ENCODE measurements at regions not wholly inside any gene's neighbourhood (a gene's known extent, or its start where the extent isn't known, plus 50 kb on each side); places are given as distances from the start of the nearest gene placed in this dataset.
"Not testable (repeated sequence)": the region's sequence is repeated elsewhere in the genome, so short reads cannot be mapped to it uniquely, and the experiment has no call there.

GRCh38 chr6:55052846-55053245 is 121.5 kb upstream of the HCRTR2 start:
- ATAC-seq = no peak
- no peak for DNase-seq (ENCODE audit: low spot score)

GRCh38 chr6:55058682-55059081 is 115.6 kb upstream of the HCRTR2 start:
- ATAC-seq = no peak
- no peak for DNase-seq (ENCODE audit: low spot score)

GRCh38 chr6:55064711-55065420 is 109.4 kb upstream of the HCRTR2 start:
- no peak for DNase-seq (ENCODE audit: low spot score)
- no peak for ATAC-seq

- peak; percentile 81 for ATAC-seq
- DNase-seq (ENCODE audit: low spot score) = no peak
Measured at GRCh38 chr6:55069132-55069781, 105.1 kb upstream of the HCRTR2 start.

GRCh38 chr6:55082021-55082420 is 92.3 kb upstream of the HCRTR2 start:
- no peak for ATAC-seq
- no peak for DNase-seq (ENCODE audit: low spot score)

GRCh38 chr6:55088011-55088410 is 86.3 kb upstream of the HCRTR2 start:
- ATAC-seq; DNase-seq (ENCODE audit: low spot score): not testable (repeated sequence)

GRCh38 chr6:55088902-55089301 is 85.4 kb upstream of the HCRTR2 start:
- no peak for ATAC-seq
- no peak for DNase-seq (ENCODE audit: low spot score)

GRCh38 chr6:55089325-55089724 is 85.0 kb upstream of the HCRTR2 start:
- DNase-seq (ENCODE audit: low spot score) (no peak), ATAC-seq (no peak)

- no peak for DNase-seq (ENCODE audit: low spot score)
- ATAC-seq = no peak
Measured at GRCh38 chr6:55100686-55101085, 73.6 kb upstream of the HCRTR2 start.

GRCh38 chr6:55101157-55101556 is 73.2 kb upstream of the HCRTR2 start:
- DNase-seq (ENCODE audit: low spot score) (no peak), ATAC-seq (no peak)

GRCh38 chr6:55108134-55109130 is 65.9 kb upstream of the HCRTR2 start:
- DNase-seq (ENCODE audit: low spot score) (no peak), ATAC-seq (no peak)

GRCh38 chr6:55117267-55117666 is 57.0 kb upstream of the HCRTR2 start:
- DNase-seq (ENCODE audit: low spot score) (no peak), ATAC-seq (no peak)

GRCh38 chr6:55124241-55124640 is 50.1 kb upstream of the HCRTR2 start:
- not testable (repeated sequence) for ATAC-seq; DNase-seq (ENCODE audit: low spot score)

All from left lobe of liver (tissue), 2 donors.